GM23338 (cell line): ENCODE measurements at regions not wholly inside any gene's neighbourhood (a gene's known extent, or its start where the extent isn't known, plus 50 kb on each side); places are given as distances from the start of the nearest gene placed in this dataset.

ENCODE experiments used
- ATAC-seq: fragments of 200-7000 bp; cut with Tn5 transposase; 3 replicates; pipeline ENCODE4 v1.9.1; 2020
- DNase-seq: peaks from one replicate; pipeline ENCODE4 v3.0.0-alpha.2; 2015; ENCODE audit warnings: low spot score
- H2AFZ ChIP-seq: fragments of 200-600 bp; sonication (generic); 2 replicates; pipeline ENCODE4 v1.8.0; 2016; ENCODE audit warnings: antibody characterized with exemption, mild to moderate bottlenecking, moderate library complexity
- H3F3A ChIP-seq: fragments of 200-600 bp; sonication (generic); replicated peaks from 2 replicates; pipeline ENCODE4 v1.8.0; 2017; ENCODE audit warnings: antibody characterized with exemption, mixed run types, low read depth
- H3K27ac ChIP-seq: fragments of 200-600 bp; sonication (generic); 2 replicates; pipeline ENCODE4 v1.6.1; 2016; ENCODE audit warnings: low read depth
- H3K27me3 ChIP-seq: fragments of 200-600 bp; sonication (generic); 2 replicates; pipeline ENCODE4 v1.8.0; 2016; ENCODE audit warnings: mild to moderate bottlenecking, mixed run types, moderate library complexity; ENCODE audit not compliant: insufficient read depth
- H3K36me3 ChIP-seq: fragments of 200-600 bp; sonication (generic); 2 replicates; pipeline ENCODE4 v1.8.0; 2016; ENCODE audit warnings: mild to moderate bottlenecking; ENCODE audit not compliant: insufficient read depth
- H3K4me1 ChIP-seq: fragments of 200-600 bp; sonication (generic); 2 replicates; pipeline ENCODE4 v1.8.0; 2016; ENCODE audit warnings: mild to moderate bottlenecking, moderate library complexity; ENCODE audit not compliant: insufficient read depth
- H3K4me2 ChIP-seq: fragments of 200-600 bp; sonication (generic); 2 replicates; pipeline ENCODE4 v1.7.1; 2017; ENCODE audit warnings: mixed run types
- H3K4me3 ChIP-seq: fragments of 200-600 bp; sonication (generic); 2 replicates; pipeline ENCODE4 v1.6.1; 2016; ENCODE audit warnings: mixed run types
- H3K79me2 ChIP-seq: fragments of 200-600 bp; sonication (generic); replicated peaks from 2 replicates; pipeline ENCODE4 v1.8.0; 2017; ENCODE audit warnings: mild to moderate bottlenecking; ENCODE audit not compliant: insufficient read depth
- H3K9me2 ChIP-seq: fragments of 200-600 bp; sonication (generic); 2 replicates; pipeline ENCODE4 v1.8.0; 2017; ENCODE audit not compliant: insufficient read depth
- H4K20me1 ChIP-seq: fragments of 200-600 bp; sonication (generic); replicated peaks from 2 replicates; pipeline ENCODE4 v1.8.0; 2017; ENCODE audit warnings: mild to moderate bottlenecking; ENCODE audit not compliant: insufficient read depth
- H3K27ac Mint-ChIP-seq: 2 replicates; pipeline ENCODE4 v1.8.0; 2020; ENCODE audit warnings: inconsistent platforms, mild to moderate bottlenecking, moderate library complexity, mixed read lengths
- H3K27me3 Mint-ChIP-seq: 3 replicates; pipeline ENCODE4 v1.8.0; 2022; ENCODE audit warnings: low read depth, mild to moderate bottlenecking, moderate library complexity, mixed read lengths, inconsistent platforms; ENCODE audit not compliant: insufficient read depth, poor library complexity
- H3K36me3 Mint-ChIP-seq: 3 replicates; pipeline ENCODE4 v1.8.0; 2021; ENCODE audit warnings: low read depth, mild to moderate bottlenecking, inconsistent platforms, moderate library complexity, mixed read lengths
- H3K4me1 Mint-ChIP-seq: 3 replicates; pipeline ENCODE4 v1.8.0; 2020; ENCODE audit warnings: mild to moderate bottlenecking, inconsistent platforms, mixed read lengths
- H3K4me3 Mint-ChIP-seq: 3 replicates; pipeline ENCODE4 v1.8.0; 2021; ENCODE audit warnings: moderate library complexity, mild to moderate bottlenecking, inconsistent platforms, mixed read lengths
- H3K9me3 Mint-ChIP-seq: 3 replicates; pipeline ENCODE4 v1.8.0; 2020; ENCODE audit warnings: moderate library complexity, mild to moderate bottlenecking, inconsistent platforms, mixed read lengths
- CREB1 ChIP-seq: fragments of 250-450 bp; sonication (Bioruptor Pico); IDR thresholded peaks from 2 replicates; pipeline ENCODE4 v1.5.0; 2020; ENCODE audit warnings: low read depth, mild to moderate bottlenecking, moderate library complexity
- CTCF ChIP-seq, 2 experiments: fragments of 200-600 bp in 1 of 2; sonication (generic) in 1 of 2; conservative IDR thresholded peaks; 2 replicates each; pipeline versions ENCODE4 v1.5.1 to v1.6.1; 2016 to 2017; ENCODE audit warnings: antibody characterized with exemption in 2 of 2, low read depth in 2 of 2, mild to moderate bottlenecking in 2 of 2, moderate library complexity in 1 of 2
- ETS1 ChIP-seq: IDR thresholded peaks from 2 replicates; pipeline ENCODE4 v1.6.1; 2016; ENCODE audit warnings: antibody characterized with exemption
- EZH2 ChIP-seq: fragments of 200-600 bp; sonication (generic); IDR thresholded peaks from one replicate; pipeline ENCODE4 v1.8.0; 2017; ENCODE audit warnings: antibody characterized with exemption, mild to moderate bottlenecking, low read depth; ENCODE audit not compliant: unreplicated experiment
- EZH2phosphoT487 ChIP-seq: fragments of 200-600 bp; sonication (generic); IDR thresholded peaks from one replicate; pipeline ENCODE4 v1.8.1; 2018; ENCODE audit warnings: antibody characterized with exemption; ENCODE audit not compliant: unreplicated experiment
- JUNB ChIP-seq: IDR thresholded peaks from one replicate; pipeline ENCODE4 v1.6.1; 2016; ENCODE audit warnings: antibody characterized with exemption; ENCODE audit not compliant: unreplicated experiment
- NANOG ChIP-seq: IDR thresholded peaks from 2 replicates; pipeline ENCODE4 v1.6.1; 2016; ENCODE audit warnings: antibody characterized with exemption, borderline replicate concordance
- POLR2AphosphoS5 ChIP-seq: IDR thresholded peaks from 2 replicates; pipeline ENCODE4 v1.6.1; 2016; ENCODE audit warnings: antibody characterized with exemption, low read depth
- REST ChIP-seq: IDR thresholded peaks from one replicate; pipeline ENCODE4 v1.6.1; 2018; ENCODE audit warnings: antibody characterized with exemption; ENCODE audit not compliant: unreplicated experiment
- STAT1 ChIP-seq: IDR thresholded peaks from one replicate; pipeline ENCODE4 v1.6.1; 2016; ENCODE audit warnings: antibody characterized with exemption; ENCODE audit not compliant: unreplicated experiment
- ZNF114 ChIP-seq: fragments of 250-450 bp; sonication (Bioruptor Pico); IDR thresholded peaks from 2 replicates; pipeline ENCODE4 v1.5.0; 2020; ENCODE audit warnings: mild to moderate bottlenecking, moderate library complexity
- ZNF331 ChIP-seq: fragments of 250-450 bp; sonication (Bioruptor Pico); IDR thresholded peaks from 2 replicates; pipeline ENCODE4 v1.5.0; 2020; ENCODE audit warnings: low read depth, mild to moderate bottlenecking, moderate library complexity

- TF ChIP-seq CTCF (conservative IDR thresholded peaks at IDR 0.05; ENCODE audit: low read depth in 2 of 2), result no peak
- TF ChIP-seq ZNF331, result no peak
- no peak for TF ChIP-seq ETS1
- TF ChIP-seq ZNF114 (CRISPR knock-in tag), result no peak
- no peak for TF ChIP-seq JUNB
- no peak for TF ChIP-seq EZH2
- TF ChIP-seq NANOG, result no peak
- no peak for TF ChIP-seq CREB1 (CRISPR knock-in tag)
- no peak for TF ChIP-seq STAT1
- TF ChIP-seq REST, result no peak
- no peak for TF ChIP-seq POLR2AphosphoS5
Measured at GRCh38 chr2:16321256-16321655, 344.4 kb downstream of the CYRIA start (continued).

GRCh38 chr2:16320716-16321115 lies 344.9 kb downstream of the CYRIA start:
- H3K9me2 ChIP-seq, result no peaks in the 10 kb centered on the region
- no peaks in the 10 kb centered on the region for H3K79me2 ChIP-seq
- 0 out of 2 replicates have a peak, but pooled peaks cover 6% of the 10 kb centered on the region for H3K4me1 ChIP-seq
- H3K9me3 Mint-ChIP-seq, result no peaks in the 10 kb centered on the region
- TF ChIP-seq EZH2phosphoT487, result no peak
- 0 out of 4 replicates have a peak, but pooled peaks of 1 of the 2 experiments have one; percentile 1 for TF ChIP-seq CTCF (conservative IDR thresholded peaks at IDR 0.05; ENCODE audit: low read depth in 2 of 2)
- no peaks in the 10 kb centered on the region for H3F3A ChIP-seq
- peaks cover 21% of the 10 kb centered on the region for H3K27me3 Mint-ChIP-seq
- H3K27me3 ChIP-seq, result no peaks in the 10 kb centered on the region
- peak; percentile 67 for DNase-seq
- peaks cover 21% of the 10 kb centered on the region for H3K4me1 Mint-ChIP-seq
- no peak overlapping the region for H3K4me3 ChIP-seq
- H3K36me3 ChIP-seq, result no peaks in the 10 kb centered on the region
- ATAC-seq, result peak; percentile 63
- no peak overlapping the region for H3K27ac Mint-ChIP-seq
- no peak overlapping the region for H3K4me2 ChIP-seq
- H2AFZ ChIP-seq, result 0 out of 2 replicates have a peak overlapping the region, but pooled peaks have one; percentile 7
- no peaks in the 10 kb centered on the region for H3K36me3 Mint-ChIP-seq
- no peak overlapping the region for H3K27ac ChIP-seq
- no peak overlapping the region for H3K4me3 Mint-ChIP-seq
- H4K20me1 ChIP-seq, result no peaks in the 10 kb centered on the region
